Caki2 (cell line): ENCODE measurements at regions not wholly inside any gene's neighbourhood (a gene's known extent, or its start where the extent isn't known, plus 50 kb on each side); places are given as distances from the start of the nearest gene placed in this dataset.
"Not testable (repeated sequence)": the region's sequence is repeated elsewhere in the genome, so short reads cannot be mapped to it uniquely, and the experiment has no call there.

Source experiments
- DNase-seq: peaks from one replicate; pipeline ENCODE4 v3.0.0-alpha.2; 2015; ENCODE audit warnings: low read depth
- in situ Hi-C: cut with HindIII; loops from 2 replicates; pipeline ENCODE4 v1.10.0; 2016; ENCODE audit warnings: low sequenced_read_pairs, low pct_unique_long_range_greater_than_20kb, mixed read lengths

DNA sequence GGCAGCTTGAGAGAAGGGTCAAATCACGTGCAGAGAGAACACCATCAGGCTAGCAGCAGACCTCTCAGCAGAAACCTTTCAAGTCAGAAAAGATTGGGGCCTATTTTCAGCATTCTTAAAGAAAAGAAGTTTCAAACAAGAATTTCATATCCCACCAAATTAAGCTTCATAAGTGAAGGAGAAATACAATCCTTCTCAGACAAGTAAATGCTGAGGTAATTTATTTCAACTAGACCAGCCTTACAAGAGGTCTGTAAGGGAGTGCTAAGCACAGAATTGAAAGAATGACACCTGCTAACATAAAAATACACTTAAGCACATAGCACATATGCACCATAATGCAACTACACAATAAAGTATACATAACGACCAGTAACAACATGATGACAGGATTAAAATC, 693.9 kb downstream of the NYAP2 start:
- in situ Hi-C loops, result no loop called here
- no peak for DNase-seq

DNA sequence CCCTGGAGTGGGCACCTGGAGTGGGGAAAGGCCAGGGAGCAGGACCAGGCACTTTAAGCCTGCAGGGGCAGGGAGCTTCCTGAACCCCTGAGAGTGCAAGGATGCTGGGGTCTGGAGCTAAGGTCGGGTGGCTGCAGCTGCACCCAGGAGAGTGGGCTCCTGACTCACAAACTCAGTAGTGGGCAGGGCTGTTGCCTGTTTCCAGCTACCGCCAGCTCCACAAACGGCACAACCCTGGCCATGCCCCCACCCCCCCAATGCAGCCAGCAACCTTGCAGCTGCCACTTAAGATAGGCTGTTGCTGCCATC, 688.8 kb downstream of the NYAP2 start:
- in situ Hi-C loops, result no loop called here
- DNase-seq, result no peak

DNA sequence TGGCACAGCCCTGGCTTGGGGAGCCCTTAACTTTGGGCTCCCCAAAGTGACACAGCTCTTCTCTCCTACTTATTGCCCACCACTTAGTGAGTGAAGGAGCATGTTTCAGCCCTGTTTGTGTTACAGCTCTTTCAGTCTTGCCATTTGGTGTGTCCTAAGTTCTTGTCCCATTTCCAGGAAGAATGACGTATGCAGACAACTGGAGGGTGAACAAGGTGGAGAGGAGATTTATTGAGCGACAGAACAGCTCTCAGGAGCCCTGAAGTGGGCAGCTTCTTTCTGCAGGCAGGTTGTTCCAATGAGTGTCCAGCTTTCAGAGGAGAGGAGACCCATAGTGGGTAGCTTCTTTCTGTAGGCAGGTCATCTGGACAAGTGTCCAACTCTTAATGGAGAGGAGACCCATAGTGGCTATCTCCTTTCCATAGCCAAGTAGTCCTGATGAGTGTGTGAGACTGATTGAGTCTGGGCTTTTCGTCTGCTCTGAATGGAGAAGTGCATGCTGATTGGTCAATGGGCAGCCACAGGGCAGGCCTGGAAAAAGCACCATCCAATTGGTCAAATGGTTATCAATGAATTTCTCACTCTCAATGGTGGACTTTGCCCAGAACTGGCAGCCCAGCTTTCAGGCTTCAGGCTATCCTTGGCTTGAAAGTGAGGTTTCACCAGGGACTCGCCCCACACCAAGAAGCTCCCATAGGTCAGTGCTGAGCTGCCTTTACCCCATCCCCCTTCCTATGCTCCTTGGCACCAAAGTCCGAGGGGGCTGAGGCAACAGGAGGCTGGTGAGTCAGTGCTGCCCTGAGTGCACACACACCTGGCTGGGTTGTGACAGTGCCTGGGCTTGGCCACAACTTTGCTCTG, 688.2 kb downstream of the NYAP2 start:
- in situ Hi-C loops, result no loop called here
- no peak for DNase-seq

DNA sequence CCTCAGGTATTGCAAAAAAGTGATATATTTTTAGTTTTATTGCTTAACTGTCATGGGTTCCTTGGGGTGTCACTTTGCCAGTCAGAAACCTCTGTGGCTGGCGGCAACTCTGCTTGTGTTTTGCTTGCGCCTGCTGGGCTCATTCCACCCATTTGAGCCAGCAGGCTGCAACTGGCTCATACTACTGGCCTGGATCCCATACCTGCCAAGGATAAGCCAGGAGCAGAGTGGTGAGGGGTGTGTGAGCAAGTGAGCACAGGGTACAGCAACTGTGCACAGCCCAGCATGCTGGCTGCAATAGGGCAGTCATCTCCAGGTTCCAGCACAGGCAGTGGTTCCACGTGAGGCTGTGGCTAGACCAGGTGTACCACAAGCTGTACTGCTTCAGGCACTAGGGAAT, 687.5 kb downstream of the NYAP2 start:
- DNase-seq, result no peak
- in situ Hi-C loops, result no loop called here

DNA sequence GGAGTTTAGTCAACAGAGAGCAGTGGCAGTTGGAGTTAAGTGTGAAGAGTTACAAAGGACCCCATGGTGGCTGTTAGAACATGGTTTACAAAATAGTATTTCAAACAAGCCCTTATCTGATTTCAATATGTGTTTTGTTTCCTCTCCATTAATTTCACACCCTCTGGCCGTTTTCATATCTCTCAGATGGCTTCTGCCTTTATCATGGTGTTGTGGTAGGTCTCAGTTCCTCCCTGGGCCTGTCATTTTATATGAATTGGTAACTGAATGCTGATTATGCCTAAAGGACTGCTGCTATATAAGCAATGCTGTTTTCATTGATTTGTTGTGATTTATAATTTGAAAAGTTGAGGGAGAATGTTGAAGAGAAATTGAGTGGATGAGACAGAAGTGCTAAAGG, 686.7 kb downstream of the NYAP2 start:
- no peak for DNase-seq
- in situ Hi-C loops, result no loop called here

DNA sequence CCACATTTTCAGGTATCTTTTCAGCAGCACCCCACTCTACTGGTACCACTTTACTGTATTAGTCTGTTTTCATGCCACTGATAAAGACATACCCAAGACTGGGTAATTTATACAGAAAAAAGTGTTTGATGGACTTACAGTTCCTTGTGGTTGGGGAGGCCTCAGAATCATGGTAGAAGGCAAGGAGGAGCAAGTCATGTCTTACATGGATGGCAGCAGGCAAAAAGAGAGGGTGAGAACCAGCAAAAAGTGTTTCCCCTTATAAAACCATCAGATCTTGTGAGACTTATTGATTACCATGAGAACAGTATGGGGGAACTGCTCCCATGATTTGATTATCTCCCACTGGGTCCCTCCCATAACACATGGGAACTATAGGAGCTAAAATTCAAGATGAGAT, 685.9 kb downstream of the NYAP2 start:
- in situ Hi-C loops, DNase-seq: not testable (repeated sequence)

DNA sequence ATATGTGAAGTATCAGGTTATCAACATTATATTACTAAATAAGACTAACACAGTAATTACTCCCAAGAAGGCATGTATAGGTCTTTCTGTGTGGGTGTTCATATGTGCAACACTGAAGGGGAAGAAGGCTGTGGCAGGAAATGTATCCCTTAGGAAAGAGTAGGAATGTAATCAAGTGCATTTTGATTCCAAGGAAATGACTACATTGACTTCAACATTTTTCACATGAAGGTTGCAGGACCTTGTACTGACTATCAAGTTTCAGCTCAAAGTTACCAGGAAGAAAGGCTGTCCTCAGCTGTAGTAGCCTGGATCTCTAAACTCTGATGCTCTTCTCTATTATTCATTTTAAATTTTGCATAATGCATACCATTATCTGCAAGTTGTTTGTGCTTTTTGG, 680.8 kb downstream of the NYAP2 start:
- in situ Hi-C loops, result no loop called here
- DNase-seq, result no peak

DNA sequence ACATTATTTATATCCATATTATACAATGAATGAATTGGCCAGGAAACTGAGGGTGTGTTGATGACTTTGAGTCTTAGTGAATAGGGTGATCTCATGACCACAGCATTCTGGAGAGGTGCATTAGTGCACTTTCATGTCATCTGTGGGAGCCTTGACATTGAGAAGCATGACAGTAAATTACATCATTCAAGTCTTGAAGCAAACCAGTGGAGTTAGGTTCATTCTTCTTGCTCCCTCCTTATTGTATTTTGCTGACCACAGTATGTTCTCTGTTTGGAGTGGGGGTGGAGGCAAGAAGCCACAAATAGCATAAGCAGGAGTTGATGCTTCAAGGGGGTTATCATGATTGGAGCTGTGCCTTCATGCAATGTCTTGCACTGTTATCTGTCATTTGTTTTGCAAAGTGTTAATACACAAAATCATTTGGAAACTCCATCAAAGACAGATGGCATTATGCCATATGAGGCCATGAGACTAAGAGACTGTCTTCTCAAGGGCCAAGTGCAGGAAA, 680.2 kb downstream of the NYAP2 start:
- no peak for DNase-seq
- in situ Hi-C loops, result no loop called here

DNA sequence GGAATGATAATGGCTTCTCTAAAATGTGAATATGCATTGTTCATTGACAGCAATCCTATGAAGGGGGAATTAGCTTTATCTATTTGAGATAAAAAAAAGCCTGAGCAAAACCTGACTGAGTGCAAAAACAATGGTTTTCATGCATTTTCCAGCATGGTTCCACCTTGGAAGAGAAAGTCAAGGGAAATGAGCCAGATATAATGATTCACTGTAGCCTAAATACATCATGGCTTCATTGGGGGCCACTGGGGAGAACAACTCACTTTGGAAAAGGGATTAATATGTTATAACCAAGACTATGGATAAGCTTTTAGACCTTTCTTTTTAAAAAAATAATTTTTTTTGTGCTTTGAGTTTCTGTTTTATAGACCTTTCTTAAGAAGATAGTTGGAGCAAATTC, 679.7 kb downstream of the NYAP2 start:
- in situ Hi-C loops, result no loop called here
- no peak for DNase-seq

DNA sequence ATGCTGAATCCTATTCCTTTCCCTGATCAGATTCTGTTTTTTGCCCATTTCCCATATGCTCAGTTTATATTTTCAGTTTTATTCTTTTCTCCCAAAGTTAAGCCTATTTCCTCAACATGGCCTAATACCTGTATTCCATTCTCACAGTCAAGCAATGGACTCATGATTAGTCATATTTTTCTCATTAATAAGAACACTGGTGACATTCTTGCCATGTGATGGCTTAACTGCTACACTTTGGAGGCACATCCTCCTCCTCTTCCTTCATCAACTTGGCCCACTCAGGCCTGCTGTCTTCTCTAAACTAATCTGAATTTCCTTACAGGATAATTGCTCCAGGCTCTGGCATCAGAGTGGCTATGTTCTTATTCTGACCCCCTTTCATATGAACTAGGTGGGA, 679.2 kb downstream of the NYAP2 start:
- in situ Hi-C loops, result no loop called here
- no peak for DNase-seq

DNA sequence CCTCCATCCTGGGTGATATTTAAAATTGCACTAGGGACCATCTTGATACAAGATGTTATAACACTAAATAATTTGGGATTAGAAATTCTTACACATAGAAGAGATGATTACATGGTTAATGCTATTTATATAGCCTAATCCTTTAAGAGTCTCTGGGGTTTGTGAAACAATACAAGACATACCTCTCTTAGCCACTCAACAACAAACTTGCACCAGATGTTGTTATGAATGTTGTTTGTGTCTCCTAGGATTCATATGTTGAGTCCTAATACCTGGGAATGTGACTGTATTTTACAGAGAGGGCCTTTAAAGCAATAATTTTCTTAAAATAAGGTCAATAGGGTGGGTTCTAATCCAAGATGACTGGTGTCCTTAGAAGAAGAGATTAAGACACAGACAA, 678.3 kb downstream of the NYAP2 start:
- in situ Hi-C loops, result no loop called here
- no peak for DNase-seq

DNA sequence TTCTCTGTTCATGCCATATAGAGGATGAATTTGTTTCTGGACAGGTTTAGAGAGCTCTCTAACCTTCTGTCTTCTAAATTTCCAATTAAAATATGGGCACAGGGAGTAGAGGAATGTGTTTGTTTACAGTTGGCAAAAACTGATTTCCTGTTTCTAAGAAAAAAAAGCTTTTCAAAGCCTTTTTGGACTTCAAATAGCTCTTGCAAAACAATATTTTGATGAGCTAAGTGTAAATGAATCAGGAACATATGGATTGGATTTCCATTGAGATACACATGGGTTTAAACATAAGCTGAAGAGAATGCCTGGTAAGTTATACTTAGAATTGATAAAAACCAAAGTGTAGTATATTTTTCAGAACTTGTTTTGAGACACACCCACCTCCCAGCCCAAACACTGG, 677.5 kb downstream of the NYAP2 start:
- DNase-seq, result no peak
- in situ Hi-C loops, result no loop called here

DNA sequence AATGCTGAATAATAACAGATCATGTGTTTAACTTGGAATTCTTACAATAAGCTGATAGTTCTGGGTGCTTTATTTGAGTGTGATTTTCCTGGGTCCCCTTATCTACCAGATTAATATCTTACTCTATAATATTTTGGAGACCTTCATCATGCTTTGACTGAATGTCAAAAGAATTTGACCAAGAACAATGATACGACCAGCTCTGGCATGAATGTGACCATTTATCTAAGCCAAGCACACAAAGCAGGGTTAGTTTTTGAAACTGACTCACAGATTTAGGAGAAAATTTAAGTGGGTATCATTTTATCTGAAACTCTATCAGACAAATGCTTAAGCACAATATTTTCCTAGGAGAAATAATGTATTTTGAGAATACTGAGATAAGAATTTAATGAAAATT, 677.0 kb downstream of the NYAP2 start:
- no peak for DNase-seq
- in situ Hi-C loops, result no loop called here

DNA sequence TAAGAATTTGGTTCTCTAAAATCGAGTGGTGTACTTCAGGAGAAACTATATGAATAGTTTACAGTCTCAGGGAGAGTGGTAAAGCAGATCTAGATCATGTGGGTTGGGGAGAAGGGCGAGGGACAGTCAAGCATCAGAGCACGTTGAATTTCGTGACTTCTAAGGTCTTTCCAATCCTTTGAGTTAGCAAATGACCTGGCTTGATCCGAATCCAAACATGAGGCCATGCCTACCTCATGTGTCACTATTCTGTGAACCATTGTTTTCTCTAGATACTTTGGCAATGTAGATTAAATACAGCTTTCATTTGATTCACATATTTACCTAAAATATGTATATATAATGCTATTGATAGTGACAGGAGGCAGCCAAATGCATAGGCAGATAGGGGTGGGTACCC, 674.9 kb downstream of the NYAP2 start:
- DNase-seq, result no peak
- in situ Hi-C loops, result no loop called here

DNA sequence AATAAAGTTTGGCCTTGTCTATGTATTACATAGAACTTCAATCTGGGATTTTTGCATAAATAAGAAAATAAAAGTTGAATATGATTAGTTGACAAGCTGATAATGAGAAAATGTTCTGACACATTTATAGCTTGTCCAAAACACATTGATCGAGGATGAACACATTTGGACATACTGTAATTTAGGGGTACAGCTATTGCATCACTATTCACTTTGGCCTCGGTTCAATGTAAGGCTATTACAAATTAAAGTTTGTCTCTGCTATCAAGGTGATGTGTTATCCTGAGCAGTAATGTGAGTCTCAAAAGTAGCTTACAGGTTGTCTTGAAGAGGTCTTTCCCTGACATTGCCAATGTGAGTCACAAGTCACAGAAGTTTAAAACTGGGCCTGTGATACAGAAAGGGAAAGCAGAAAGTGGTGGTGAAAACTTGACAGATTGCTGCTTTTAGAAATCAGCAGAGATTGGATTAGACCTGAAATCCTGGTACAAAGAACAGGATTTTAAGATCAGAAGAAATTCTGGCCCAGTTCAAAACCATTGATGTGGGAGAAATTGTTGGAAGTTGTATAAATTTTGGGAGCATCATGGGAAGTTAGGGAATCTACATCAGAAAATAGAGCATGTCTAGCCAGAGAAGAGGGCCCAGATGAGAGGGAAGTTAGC, 674.1 kb downstream of the NYAP2 start:
- in situ Hi-C loops, result no loop called here
- DNase-seq, result no peak

DNA sequence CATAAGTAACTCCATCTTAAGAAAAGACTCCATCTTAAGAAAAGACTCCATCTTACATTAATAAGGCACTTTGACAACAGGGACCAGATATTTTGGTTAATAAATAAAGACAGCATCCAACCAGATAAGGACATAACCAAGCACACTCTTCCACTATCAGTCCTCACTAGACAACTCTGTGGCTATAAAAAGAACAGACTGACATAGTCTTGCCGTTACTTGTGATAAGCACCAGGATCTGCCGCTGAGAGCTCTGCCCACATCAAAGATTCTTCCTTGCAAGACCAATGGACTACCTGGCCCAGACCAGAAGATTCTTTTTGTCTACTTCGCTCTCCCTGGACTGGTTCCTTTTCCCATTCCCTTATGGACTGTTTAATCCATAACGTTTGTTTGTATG, 667.4 kb downstream of the NYAP2 start:
- DNase-seq, result no peak
- in situ Hi-C loops, result no loop called here

DNA sequence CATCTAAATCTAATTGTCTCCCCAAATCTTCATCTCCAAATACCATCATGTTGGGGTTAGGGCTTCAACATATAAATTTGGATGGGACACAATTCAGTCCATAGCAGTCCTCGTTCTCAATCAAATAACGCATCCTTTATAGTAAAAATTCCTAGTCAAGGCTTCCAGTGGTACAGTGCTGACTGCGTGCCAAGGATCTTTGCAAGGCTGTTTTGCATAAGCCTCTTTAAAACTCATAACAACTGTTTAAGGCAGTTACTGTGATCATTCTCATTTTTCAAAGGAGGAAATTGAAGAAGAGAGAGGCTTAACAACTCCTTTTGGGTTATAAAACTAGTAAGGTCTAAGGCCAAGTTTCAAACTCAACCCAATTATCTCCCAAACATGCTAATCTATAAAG, 666.9 kb downstream of the NYAP2 start:
- in situ Hi-C loops, result no loop called here
- no peak for DNase-seq

DNA sequence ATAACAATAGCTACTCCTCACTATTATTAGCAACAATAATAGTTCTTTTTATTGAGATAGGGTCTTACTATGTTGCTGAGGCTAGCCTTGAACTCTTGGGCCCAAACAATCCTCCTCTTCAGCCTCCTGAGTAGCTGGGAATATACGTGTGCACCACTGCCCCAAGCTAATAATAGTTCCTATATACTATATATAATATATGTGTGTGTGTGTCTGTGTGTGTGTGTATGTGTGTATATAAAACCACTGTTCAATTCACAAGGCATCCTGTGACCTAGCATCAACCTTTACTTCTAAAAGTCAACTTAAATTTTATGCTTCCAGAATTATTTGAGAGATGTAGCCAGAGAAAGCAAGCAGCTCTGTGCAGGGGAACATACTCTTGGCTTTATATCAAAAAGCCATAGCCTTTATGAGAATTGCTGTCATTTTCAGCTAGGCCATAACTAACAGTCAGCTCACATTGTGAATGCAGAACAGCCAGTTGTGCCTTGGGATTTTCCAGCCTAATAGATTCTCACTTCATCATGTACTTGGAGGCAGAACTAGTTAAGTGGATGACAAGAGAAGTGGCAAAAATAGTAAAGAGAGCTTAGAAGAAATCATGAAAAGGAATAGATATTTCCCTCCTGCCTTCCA, 665.5 kb downstream of the NYAP2 start:
- in situ Hi-C loops, result no loop called here

DNA sequence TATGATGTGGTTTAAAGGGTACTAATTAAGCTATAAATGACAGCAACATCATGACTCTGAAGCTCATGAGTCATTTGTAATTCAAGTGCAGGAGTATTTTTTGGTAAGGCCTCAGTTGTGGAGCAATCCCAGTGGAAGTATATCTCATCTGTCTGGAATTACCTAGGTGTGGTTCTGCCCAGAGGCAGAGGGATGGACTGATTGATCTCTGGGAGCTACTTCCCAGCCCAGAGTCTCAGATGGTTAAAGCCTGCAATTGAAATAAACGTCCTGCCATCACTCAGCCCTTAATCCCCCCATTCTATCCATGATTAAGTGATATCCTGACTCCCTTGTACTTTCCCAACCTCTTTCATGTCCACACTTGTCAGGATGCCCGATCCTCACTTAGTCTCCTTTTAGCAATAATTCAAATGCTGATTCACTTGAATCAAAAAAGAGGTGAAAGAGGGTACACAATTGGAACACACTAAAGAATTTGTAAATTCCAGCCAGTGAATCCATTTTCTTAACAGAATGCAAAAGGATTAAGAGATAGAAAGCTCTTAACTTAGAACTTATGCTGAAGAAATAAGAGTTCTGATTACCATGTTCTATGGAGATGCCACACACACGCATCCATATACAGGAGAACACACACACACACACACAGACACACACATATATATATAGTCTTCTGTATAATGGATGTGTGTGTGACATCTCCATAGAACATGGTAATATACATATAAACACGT, 664.4 kb downstream of the NYAP2 start:
- in situ Hi-C loops, result no loop called here
- no peak for DNase-seq

More for the DNA sequence above, 665.5 kb downstream of the NYAP2 start:
- DNase-seq, result no peak
